Stomach (tissue), 8 donors: ENCODE measurements at regions not wholly inside any gene's neighbourhood (a gene's known extent, or its start where the extent isn't known, plus 50 kb on each side); places are given as distances from the start of the nearest gene placed in this dataset.

Experiments
- DNase-seq, 2 donors: peaks; one replicate each; pipeline versions ENCODE4 v3.0.0 to v3.0.0-alpha.2; 2013 to 2019
- H3K27ac ChIP-seq, 5 donors: fragments of 200-600 bp in 4 of 5; sonication (generic) in 4 of 5; one replicate each; pipeline ENCODE4 v1.5.1; 2013 to 2019; ENCODE audit warnings: mild to moderate bottlenecking in 1 of 5, moderate library complexity in 1 of 5
- H3K27me3 ChIP-seq, 3 donors: fragments of 200-600 bp; sonication (generic); one replicate each; pipeline ENCODE4 v1.5.1; 2017 to 2019; ENCODE audit warnings: mixed run types in 1 of 3
- H3K36me3 ChIP-seq, 4 donors: fragments of 200-600 bp; sonication (generic); 1 replicate in 3 of 4; 2 replicates in 1 of 4; pipeline ENCODE4 v1.5.1; 2016 to 2019
- H3K4me1 ChIP-seq, 4 donors: fragments of 200-600 bp; sonication (generic); one replicate each; pipeline ENCODE4 v1.5.1; 2016 to 2019
- H3K4me3 ChIP-seq, 4 donors: fragments of 200-600 bp; sonication (generic) in 3 of 4; one replicate each; pipeline ENCODE4 v1.5.1; 2016 to 2019; ENCODE audit warnings: mild to moderate bottlenecking in 1 of 4
- H3K9me3 ChIP-seq, 4 donors: fragments of 200-600 bp; sonication (generic); one replicate each; pipeline ENCODE4 v1.5.1; 2016 to 2019
- CTCF ChIP-seq, 7 experiments: fragments of 450-650 bp in 4 of 7; fragments of 200-600 bp in 3 of 7; sonication (generic) in 3 of 7; IDR thresholded peaks; one replicate each; pipeline ENCODE4 v1.5.1; 2016 to 2019; ENCODE audit warnings: antibody characterized with exemption in 7 of 7, control low read depth in 2 of 7, mild to moderate bottlenecking in 1 of 7
- EP300 ChIP-seq: sonication (generic); formaldehyde crosslinking; IDR thresholded peaks from one replicate; pipeline ENCODE4 v1.6.1; 2017; ENCODE audit warnings: antibody characterized with exemption
- POLR2A ChIP-seq, 4 donors: fragments of 450-650 bp; IDR thresholded peaks; one replicate each; pipeline ENCODE4 v1.6.1; 2016; ENCODE audit warnings: antibody characterized with exemption in 4 of 4, control low read depth in 2 of 4, mild to moderate bottlenecking in 1 of 4, moderate library complexity in 1 of 4
- POLR2AphosphoS5 ChIP-seq, 3 donors: sonication (generic); formaldehyde crosslinking; IDR thresholded peaks; one replicate each; pipeline ENCODE4 v1.6.1; 2016; ENCODE audit warnings: antibody characterized with exemption in 3 of 3
- WGBS, 5 donors: extraction: QIAGEN DNeasy Blood & Tissue Kit in 3 of 5; methylation state at CpG; one replicate each; pipeline versions ENCODE4 v1.1.5 to v1.1.7; 2013 to 2018; 5-methylcytosine and 5-hydroxymethylcytosine counted together
- intact Hi-C: fragments of 100-400 bp; cut with DNase I; formaldehyde crosslinking; loops from one replicate; pipeline ENCODE4 v1.15.1; 2023; ENCODE audit warnings: low total_unique reads
- donor health status: healthy with polysubstance abuse.
- donor health status: Bipolar disorder and iron deficiency.
- donor health status: healthy.

- H3K9me3 ChIP-seq = no peaks in the 10 kb centered on the region
- no peak overlapping the region for H3K27ac ChIP-seq
- no peak for DNase-seq
- intact Hi-C loops = no loop called here
- H3K4me3 ChIP-seq = no peak overlapping the region
- H3K27me3 ChIP-seq = no peaks in the 10 kb centered on the region
- WGBS, 5 donors = 56 to 91% (median 79%) methylated on average over 1 of the region's 1 CpG
- no peaks in the 10 kb centered on the region for H3K4me1 ChIP-seq
- TF ChIP-seq POLR2A (IDR thresholded peaks at IDR 0.05) (no peak), EP300 (no peak), POLR2AphosphoS5 (IDR thresholded peaks at IDR 0.05) (no peak), CTCF (IDR thresholded peaks at IDR 0.05) (no peak)
- H3K36me3 ChIP-seq = no peaks in the 10 kb centered on the region
Measured at GRCh38 chr5:153130296-153130695, 360.2 kb upstream of the GRIA1 start.

GRCh38 chr5:153135411-153135810 is 355.1 kb upstream of the GRIA1 start:
- H3K9me3 ChIP-seq = no peaks in the 10 kb centered on the region
- 52 to 61% (median 56%) methylated on average over 4 of the region's 4 CpGs for WGBS, 5 donors
- TF ChIP-seq CTCF (IDR thresholded peaks at IDR 0.05) = no peak
- no peak for TF ChIP-seq POLR2AphosphoS5 (IDR thresholded peaks at IDR 0.05)
- no peak for TF ChIP-seq POLR2A (IDR thresholded peaks at IDR 0.05)
- no peak for TF ChIP-seq EP300
- no peaks in the 10 kb centered on the region for H3K4me1 ChIP-seq
- H3K27me3 ChIP-seq = no peaks in the 10 kb centered on the region
- no peak overlapping the region for H3K27ac ChIP-seq
- H3K36me3 ChIP-seq = no peaks in the 10 kb centered on the region
- no peak for DNase-seq
- no peak overlapping the region for H3K4me3 ChIP-seq
- intact Hi-C loops = no loop called here

GRCh38 chr5:153136910-153137614 is 353.4 kb upstream of the GRIA1 start:
- no peaks in the 10 kb centered on the region for H3K36me3 ChIP-seq
- H3K4me3 ChIP-seq = no peak overlapping the region
- no peaks in the 10 kb centered on the region for H3K4me1 ChIP-seq
- no peaks in the 10 kb centered on the region for H3K27me3 ChIP-seq
- intact Hi-C loops = no loop called here
- no peak for TF ChIP-seq POLR2AphosphoS5 (IDR thresholded peaks at IDR 0.05)
- no peak overlapping the region for H3K27ac ChIP-seq
- 66 to 73% (median 71%) methylated on average over 6 of the region's 6 CpGs for WGBS, 5 donors
- H3K9me3 ChIP-seq = no peaks in the 10 kb centered on the region
- no peak for DNase-seq

GRCh38 chr5:153147891-153148623 is 342.4 kb upstream of the GRIA1 start:
- H3K4me3 ChIP-seq = no peak overlapping the region
- intact Hi-C loops = no loop called here
- TF ChIP-seq CTCF (IDR thresholded peaks at IDR 0.05) (peak in 4 of 7 experiments; percentile 31 to 74 (median 34)), POLR2AphosphoS5 (IDR thresholded peaks at IDR 0.05) (no peak)
- H3K4me1 ChIP-seq = no peaks in the 10 kb centered on the region
- H3K27ac ChIP-seq = no peak overlapping the region
- 19 to 32% (median 27%) methylated on average over 7 of the region's 7 CpGs for WGBS, 5 donors
- peak in 1 of 2 donors; percentile 54 for DNase-seq
- peaks cover 0 to 18% (median 6%) of the 10 kb centered on the region in 4 donors for H3K9me3 ChIP-seq
- no peaks in the 10 kb centered on the region for H3K36me3 ChIP-seq
- no peaks in the 10 kb centered on the region for H3K27me3 ChIP-seq

GRCh38 chr5:153148624-153148976 is 341.9 kb upstream of the GRIA1 start:
- no peak for DNase-seq
- Histone ChIP-seq H3K27ac (no peak overlapping the region), H3K4me1 (no peaks in the 10 kb centered on the region), H3K4me3 (no peak overlapping the region), H3K27me3 (no peaks in the 10 kb centered on the region), H3K36me3 (no peaks in the 10 kb centered on the region), H3K9me3 (peaks cover 0 to 12% (median 4%) of the 10 kb centered on the region in 4 donors)
- WGBS, 5 donors = 20 to 34% (median 25%) methylated on average over 4 of the region's 4 CpGs
- no peak for TF ChIP-seq POLR2AphosphoS5 (IDR thresholded peaks at IDR 0.05)
- TF ChIP-seq EP300 = no peak
- TF ChIP-seq POLR2A (IDR thresholded peaks at IDR 0.05) = no peak
- TF ChIP-seq CTCF (IDR thresholded peaks at IDR 0.05) = no peak
- intact Hi-C loops = no loop called here
